ENCODE measurements at regions not wholly inside any gene's neighbourhood (a gene's known extent, or its start where the extent isn't known, plus 50 kb on each side); places are given as distances from the start of the nearest gene placed in this dataset.

- no peak for DNase-seq (ENCODE audit: low read depth in 2 of 2)
These were observed 431.6 kb upstream of the PTBP2 start for GRCh38 chr1:96290033-96290432.

- DNase-seq (ENCODE audit: low read depth in 2 of 2): no peak
These were observed 430.8 kb upstream of the PTBP2 start for GRCh38 chr1:96290801-96291200.

- no peak for DNase-seq (ENCODE audit: low read depth in 2 of 2)
These were observed 430.1 kb upstream of the PTBP2 start for GRCh38 chr1:96291468-96291867.

- no peak for DNase-seq (ENCODE audit: low read depth in 2 of 2)
These were observed 429.4 kb upstream of the PTBP2 start for GRCh38 chr1:96292141-96292540.

GRCh38 chr1:96296991-96297390 lies 424.6 kb upstream of the PTBP2 start:
- DNase-seq (ENCODE audit: low read depth in 2 of 2): no peak

- peak; percentile 60 to 71 for DNase-seq (ENCODE audit: low read depth in 2 of 2)
These were observed 414.6 kb upstream of the PTBP2 start for GRCh38 chr1:96306809-96307560.

GRCh38 chr1:96308314-96308713 lies 413.3 kb upstream of the PTBP2 start:
- DNase-seq (ENCODE audit: low read depth in 2 of 2): no peak

- peak; percentile 45 to 46 for DNase-seq (ENCODE audit: low read depth in 2 of 2)
These were observed 411.8 kb upstream of the PTBP2 start for GRCh38 chr1:96309783-96310182.

- peak; percentile 75 to 76 for DNase-seq (ENCODE audit: low read depth in 2 of 2)
These were observed 408.4 kb upstream of the PTBP2 start for GRCh38 chr1:96313216-96313615.

GRCh38 chr1:96329121-96329520 lies 392.5 kb upstream of the PTBP2 start:
- peak; percentile 16 to 31 for DNase-seq (ENCODE audit: low read depth in 2 of 2)

- DNase-seq (ENCODE audit: low read depth in 2 of 2): no peak
These were observed 390.0 kb upstream of the PTBP2 start for GRCh38 chr1:96331596-96331995.

- DNase-seq (ENCODE audit: low read depth in 2 of 2): no peak
These were observed 387.9 kb upstream of the PTBP2 start for GRCh38 chr1:96333522-96334235.

- DNase-seq (ENCODE audit: low read depth in 2 of 2): no peak
These were observed 387.4 kb upstream of the PTBP2 start for GRCh38 chr1:96334236-96334557.

- DNase-seq (ENCODE audit: low read depth in 2 of 2): no peak
These were observed 383.0 kb upstream of the PTBP2 start for GRCh38 chr1:96338622-96339021.

GRCh38 chr1:96340686-96341085 lies 380.9 kb upstream of the PTBP2 start:
- DNase-seq (ENCODE audit: low read depth in 2 of 2): no peak

GRCh38 chr1:96346719-96347118 lies 374.9 kb upstream of the PTBP2 start:
- no peak for DNase-seq (ENCODE audit: low read depth in 2 of 2)

GRCh38 chr1:96349896-96350295 lies 371.7 kb upstream of the PTBP2 start:
- no peak for DNase-seq (ENCODE audit: low read depth in 2 of 2)

- no peak for DNase-seq (ENCODE audit: low read depth in 2 of 2)
These were observed 368.9 kb upstream of the PTBP2 start for GRCh38 chr1:96352733-96353132.

- DNase-seq (ENCODE audit: low read depth in 2 of 2): no peak
These were observed 366.1 kb upstream of the PTBP2 start for GRCh38 chr1:96355521-96355920.

- no peak for DNase-seq (ENCODE audit: low read depth in 2 of 2)
These were observed 365.6 kb upstream of the PTBP2 start for GRCh38 chr1:96355961-96356360.

GRCh38 chr1:96357141-96357765 lies 364.3 kb upstream of the PTBP2 start:
- DNase-seq (ENCODE audit: low read depth in 2 of 2): no peak

- no peak for DNase-seq (ENCODE audit: low read depth in 2 of 2)
These were observed 363.5 kb upstream of the PTBP2 start for GRCh38 chr1:96358057-96358456.

Data from fibroblast of skin of left biceps (primary cell).